Activated naive CD4-positive, alpha-beta T cell treated with anti-CD3 and anti-CD28 coated beads, Interleukin-2, amount 50 U/mL, for 16 hours (primary cell): ENCODE measurements at regions not wholly inside any gene's neighbourhood (a gene's known extent, or its start where the extent isn't known, plus 50 kb on each side); places are given as distances from the start of the nearest gene placed in this dataset.
"Not testable (repeated sequence)": the region's sequence is repeated elsewhere in the genome, so short reads cannot be mapped to it uniquely, and the experiment has no call there.

Experiments used
- DNase-seq: peaks from one replicate; pipeline ENCODE4 v3.0.0-alpha.2; 2020

DNA sequence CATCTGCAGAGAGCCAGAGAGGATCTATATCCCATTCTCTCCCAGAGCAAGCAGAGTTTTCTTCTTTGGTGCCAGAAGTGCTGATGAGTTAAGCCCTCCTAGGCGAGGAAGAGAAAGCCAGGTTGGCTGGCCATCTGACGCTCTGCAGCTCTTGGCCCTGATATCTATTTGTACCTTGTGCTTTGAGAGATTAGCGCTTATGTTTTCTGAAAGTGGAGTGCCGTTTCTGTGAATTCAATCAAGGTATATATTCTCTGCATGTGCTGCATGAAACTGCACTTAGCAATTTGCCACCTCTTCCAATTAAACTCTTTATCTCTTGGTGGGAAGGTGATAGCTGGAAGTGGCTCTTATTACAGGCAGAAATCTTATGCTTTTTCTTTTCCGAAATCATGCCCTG lies 177.5 kb downstream of the LPIN1 start:
- no peak for DNase-seq

- DNase-seq, result no peak
Observed at GRCh38 chr2:11925295-11926066, 179.0 kb downstream of the LPIN1 start.

GRCh38 chr2:11930211-11930761 lies 183.9 kb downstream of the LPIN1 start:
- DNase-seq, result no peak

- no peak for DNase-seq
Observed at GRCh38 chr2:11932048-11932512, 185.6 kb downstream of the LPIN1 start.

GRCh38 chr2:11932962-11933361 lies 186.5 kb downstream of the LPIN1 start:
- no peak for DNase-seq

GRCh38 chr2:11933854-11934253 lies 187.4 kb downstream of the LPIN1 start:
- no peak for DNase-seq

- no peak for DNase-seq
Observed at GRCh38 chr2:11936761-11937160, 190.3 kb downstream of the LPIN1 start.

DNA sequence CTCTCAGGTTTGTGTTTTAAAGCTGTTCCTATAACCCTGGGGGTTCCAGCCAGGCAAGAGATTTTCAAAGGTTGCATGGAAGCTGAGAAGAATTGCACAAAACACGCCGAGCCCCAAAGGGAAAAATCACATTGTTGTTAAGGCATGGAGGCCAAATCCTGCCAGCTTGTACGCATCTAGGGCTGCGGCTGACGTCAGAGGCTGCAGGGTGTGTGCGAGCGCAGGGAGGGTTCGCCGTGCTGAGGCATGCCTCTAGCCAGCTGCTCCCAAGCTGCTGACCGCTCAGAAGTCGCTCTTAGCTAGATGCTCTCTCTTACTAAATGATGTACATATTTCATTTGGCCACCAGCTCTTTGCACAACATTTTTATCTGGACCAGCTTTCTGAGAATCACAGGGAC lies 191.8 kb downstream of the LPIN1 start:
- no peak for DNase-seq

- no peak for DNase-seq
Observed at GRCh38 chr2:11939523-11939922, 193.1 kb downstream of the LPIN1 start.

DNA sequence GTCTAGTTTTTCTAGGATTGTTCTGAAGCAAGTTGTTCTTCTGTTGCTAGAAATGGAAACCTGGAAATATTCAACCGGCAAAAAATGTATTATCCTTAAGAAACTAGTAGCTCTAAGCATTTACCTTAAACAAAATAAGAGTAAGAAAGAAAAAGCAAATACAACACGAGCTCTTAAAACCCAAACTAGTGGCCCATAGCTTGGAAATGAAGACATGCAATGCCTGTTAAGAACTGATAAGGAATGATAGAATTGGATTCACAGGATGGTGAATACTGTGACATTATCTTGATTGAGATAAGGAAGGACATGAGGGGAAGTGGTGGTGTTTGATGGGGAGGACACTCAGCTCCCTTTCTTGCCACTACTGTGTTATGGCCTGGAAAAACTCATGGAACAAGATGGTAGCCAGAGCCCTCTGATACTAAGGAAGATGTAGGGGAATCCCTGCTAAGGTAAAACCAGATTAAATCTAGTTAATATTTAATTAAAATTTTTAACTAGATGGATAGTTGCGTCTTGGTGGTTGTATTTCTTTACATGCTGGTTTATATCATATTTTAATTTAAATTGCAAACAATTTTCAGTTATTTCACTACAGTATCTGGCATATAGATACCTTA lies 193.8 kb downstream of the LPIN1 start:
- DNase-seq, result no peak

DNA sequence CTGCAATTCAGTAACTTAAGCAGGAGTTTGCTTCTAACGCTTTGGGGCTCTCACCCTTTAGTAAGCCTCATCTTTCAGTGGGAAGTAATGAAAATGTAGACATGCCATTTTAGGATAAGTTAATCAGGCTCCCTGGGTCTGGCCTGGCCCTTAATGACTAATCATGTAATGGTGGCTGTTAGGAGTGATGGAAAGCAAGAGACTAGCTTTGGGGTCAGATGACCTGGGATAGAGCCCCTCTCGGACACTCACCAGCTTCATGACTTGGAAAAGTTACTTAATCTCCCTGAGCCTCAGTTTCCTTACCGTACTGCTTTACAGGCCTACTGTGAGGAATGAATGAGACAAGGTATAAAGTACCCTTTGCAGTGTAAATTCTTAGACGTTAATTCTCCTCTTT lies 194.4 kb downstream of the LPIN1 start:
- DNase-seq, result no peak

DNA sequence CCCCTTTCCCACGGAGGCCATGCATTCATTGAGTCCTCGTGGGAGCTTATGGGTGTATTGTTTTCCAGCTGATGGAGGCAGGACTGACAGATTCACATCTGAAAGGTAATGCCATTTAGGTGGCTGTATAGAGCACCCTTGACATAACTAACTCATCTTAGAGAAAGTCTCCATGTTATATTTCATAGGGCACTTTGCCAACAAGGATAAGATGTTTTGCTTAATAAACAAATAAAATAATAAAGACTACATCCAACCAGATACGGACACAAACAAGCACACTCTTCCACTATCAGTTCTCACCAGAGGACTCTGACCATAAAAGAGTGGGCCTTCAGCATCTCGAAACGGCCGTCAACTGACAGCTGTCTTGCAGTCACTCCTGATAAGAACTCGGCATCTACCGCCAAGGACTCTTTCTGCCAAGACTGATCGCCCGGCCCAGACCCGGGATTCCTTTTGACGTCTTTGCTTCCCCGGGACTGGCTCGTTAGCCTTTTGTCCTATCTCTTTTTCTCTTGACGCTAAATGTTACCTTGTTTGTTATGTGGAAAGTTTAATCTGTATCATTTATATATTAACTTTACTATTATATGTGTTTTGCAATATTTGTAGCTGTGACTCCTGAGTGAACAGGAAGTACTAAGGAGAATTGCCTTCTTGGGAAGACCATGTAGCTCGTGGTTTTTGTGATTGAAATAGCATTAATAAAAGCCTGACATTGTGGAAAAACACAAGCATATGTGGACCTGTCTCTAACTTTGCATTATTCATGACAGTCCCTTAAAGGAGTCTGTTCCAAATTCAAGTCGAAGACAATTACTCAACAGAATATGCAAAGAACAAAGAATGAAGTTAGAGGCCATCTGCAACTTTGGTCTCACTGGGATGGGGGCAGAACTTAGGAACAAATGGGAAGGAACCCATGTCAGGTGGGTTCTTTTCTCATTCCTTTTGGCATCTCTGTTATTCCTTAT lies 195.1 kb downstream of the LPIN1 start:
- no peak for DNase-seq

DNA sequence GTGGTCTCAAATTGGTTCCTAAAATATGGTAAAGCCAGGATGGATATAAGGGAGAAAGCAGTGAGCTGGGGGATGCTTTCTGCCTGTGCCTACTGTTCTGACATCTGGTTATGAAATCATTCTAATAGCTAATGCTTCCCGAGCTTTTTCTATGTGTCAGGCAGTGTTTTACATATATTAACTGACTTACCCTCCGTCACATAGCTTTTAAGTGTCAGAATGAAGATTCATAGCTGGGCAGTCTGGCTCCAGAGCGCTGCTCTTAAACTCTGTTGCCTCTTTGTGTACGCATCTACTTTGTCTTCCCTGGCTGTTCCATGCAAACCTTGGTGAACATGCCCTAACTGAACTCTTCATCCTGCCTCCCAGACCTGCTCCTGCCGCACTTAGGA lies 195.7 kb downstream of the LPIN1 start:
- DNase-seq, result no peak

- no peak for DNase-seq
Observed at GRCh38 chr2:11944311-11944710, 197.9 kb downstream of the LPIN1 start.

- no peak for DNase-seq
Observed at GRCh38 chr2:11945139-11946126, 199.0 kb downstream of the LPIN1 start.

DNA sequence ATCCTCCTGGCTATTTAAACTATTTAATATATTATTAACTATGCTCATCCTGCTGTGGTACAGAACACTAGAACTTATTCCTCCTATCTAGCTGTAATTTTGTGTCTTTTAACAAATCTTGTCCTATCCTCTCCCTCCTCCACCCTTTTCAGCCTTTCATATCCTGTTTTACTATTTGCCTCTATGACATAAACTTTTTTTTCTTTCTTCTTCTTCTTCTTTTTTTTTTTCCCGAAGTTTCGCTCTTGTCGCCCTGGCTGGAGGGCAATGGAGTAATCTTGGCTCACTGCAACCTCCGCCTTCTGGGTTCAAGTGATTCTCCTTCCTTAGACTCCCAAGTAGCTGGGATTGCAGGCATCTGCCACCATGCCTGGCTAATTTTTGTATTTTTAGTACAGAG lies 201.5 kb downstream of the LPIN1 start:
- DNase-seq, result no peak

DNA sequence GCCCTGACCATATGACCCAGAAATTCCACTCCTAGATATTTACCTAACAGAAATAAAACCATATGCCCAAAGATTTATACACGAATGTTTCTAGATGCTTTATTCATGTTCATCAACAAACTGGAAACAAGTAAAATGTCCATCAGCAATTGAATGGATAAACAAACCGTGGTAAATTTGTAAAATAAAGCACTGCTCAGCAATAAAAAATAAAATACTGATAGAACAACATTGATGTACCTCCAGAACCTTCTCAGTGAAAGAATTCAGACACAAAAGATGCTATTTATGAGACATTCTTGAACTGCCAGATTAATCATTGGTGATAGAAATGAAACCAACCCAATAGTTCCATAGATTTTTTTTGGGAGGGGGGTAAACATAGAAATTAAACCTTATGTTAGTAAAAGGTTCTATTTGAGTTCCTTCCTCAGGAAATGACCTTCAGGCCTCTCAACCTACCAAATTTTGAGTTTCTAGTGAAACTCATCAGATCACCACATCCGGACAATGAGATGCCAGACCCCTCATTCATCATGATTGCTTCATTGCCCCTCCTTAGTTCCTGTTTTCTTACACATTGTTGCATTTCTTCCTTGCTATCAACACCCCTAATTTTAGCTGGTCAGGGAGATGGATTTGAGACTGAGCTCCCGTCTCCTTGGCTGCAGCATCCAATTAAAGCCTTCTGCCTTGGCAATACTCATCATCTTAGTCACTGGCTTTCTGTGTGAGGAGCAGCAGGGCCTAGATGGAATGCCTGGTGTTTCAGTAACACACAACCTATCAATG lies 203.5 kb downstream of the LPIN1 start:
- no peak for DNase-seq

DNA sequence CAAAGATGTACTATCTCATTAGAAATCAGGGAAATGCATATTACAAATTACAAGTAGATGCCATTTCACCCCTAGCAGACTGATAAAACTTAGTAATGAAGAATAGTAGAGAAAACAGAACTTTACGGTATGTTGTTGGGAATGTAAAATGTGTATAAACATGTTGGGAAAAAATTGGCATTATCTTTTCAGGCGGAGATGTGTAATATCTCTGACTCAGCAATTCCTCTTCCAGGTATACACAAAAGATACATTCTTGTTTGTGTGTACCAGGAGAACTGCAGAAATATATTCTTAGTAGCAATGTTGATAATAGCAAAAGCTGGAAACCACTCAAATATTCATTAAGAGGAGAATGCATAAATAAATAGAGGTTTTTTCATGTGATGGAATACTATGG lies 204.5 kb downstream of the LPIN1 start:
- DNase-seq, result no peak

DNA sequence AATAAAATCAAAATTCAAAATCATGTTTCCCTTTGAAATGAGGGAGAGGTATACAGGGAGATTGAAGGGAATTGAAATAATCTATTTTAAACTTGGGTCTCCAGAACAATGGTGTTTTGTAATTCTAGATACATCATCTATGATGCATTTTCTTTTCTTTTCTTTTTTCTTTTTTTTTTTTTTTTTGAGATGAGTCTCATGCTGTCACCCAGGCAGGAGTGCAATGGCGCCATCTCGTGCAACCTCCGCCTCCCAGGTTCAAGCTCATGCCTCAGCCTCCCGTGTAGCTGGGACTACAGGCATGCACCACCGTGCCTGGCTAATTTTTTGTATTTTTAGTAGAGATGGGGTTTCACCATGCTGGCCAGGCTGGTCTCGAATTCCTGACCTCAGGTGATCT lies 205.1 kb downstream of the LPIN1 start:
- DNase-seq, result not testable (repeated sequence)

GRCh38 chr2:11953258-11953657 lies 206.8 kb downstream of the LPIN1 start:
- no peak for DNase-seq

GRCh38 chr2:11955314-11955713 lies 208.9 kb downstream of the LPIN1 start:
- DNase-seq, result no peak
